Hindlimb muscle (tissue), 1 donor: ENCODE measurements at regions not wholly inside any gene's neighbourhood (a gene's known extent, or its start where the extent isn't known, plus 50 kb on each side); places are given as distances from the start of the nearest gene placed in this dataset.

Experiments
- DNase-seq: peaks from one replicate; pipeline ENCODE4 v3.0.0-alpha.2; 2013

GRCh38 chr11:88404932-88405710, 67.6 kb upstream of the CTSC start:
- DNase-seq, result no peak

- no peak for DNase-seq
Observed at GRCh38 chr11:88404391-88404790, 66.9 kb upstream of the CTSC start.

GRCh38 chr11:88402784-88403183, 65.2 kb upstream of the CTSC start:
- no peak for DNase-seq

- no peak for DNase-seq
Observed at GRCh38 chr11:88402192-88402715, 64.7 kb upstream of the CTSC start.

GRCh38 chr11:88398791-88399570, 61.4 kb upstream of the CTSC start:
- no peak for DNase-seq

- DNase-seq, result no peak
Observed at GRCh38 chr11:88398372-88398771, 60.8 kb upstream of the CTSC start.

GRCh38 chr11:88390254-88390653, 52.7 kb upstream of the CTSC start:
- no peak for DNase-seq

GRCh38 chr11:88387957-88388356, 50.4 kb upstream of the CTSC start:
- DNase-seq, result no peak
